Endothelial cell of hepatic sinusoid (primary cell): ENCODE measurements at regions not wholly inside any gene's neighbourhood (a gene's known extent, or its start where the extent isn't known, plus 50 kb on each side); places are given as distances from the start of the nearest gene placed in this dataset.
"Not testable (repeated sequence)": the region's sequence is repeated elsewhere in the genome, so short reads cannot be mapped to it uniquely, and the experiment has no call there.

Experiments used
- in situ Hi-C: cut with HindIII; loops from 2 replicates; pipeline ENCODE4 v1.10.0; 2017; ENCODE audit warnings: low sequenced_read_pairs

DNA sequence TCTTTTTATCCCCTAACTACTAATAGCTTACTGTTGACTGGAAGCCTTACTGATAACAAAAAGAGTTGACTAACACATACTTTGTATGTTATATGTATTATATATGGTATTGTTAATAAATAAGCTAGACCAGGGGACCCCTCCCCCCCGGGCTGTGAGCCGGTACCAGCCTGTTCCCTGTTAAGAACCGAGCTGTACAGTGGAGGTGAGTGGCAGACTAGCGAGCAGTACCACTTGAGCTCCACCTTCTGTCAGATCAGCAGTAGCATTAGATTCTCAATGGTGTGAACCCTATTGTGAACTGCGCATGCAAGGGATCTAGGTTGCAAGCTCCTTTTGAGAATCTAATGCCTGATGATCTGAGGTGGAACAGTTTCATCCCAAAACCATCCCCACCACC, 377.0 kb downstream of the IPMK start:
- in situ Hi-C loops: no loop called here

DNA sequence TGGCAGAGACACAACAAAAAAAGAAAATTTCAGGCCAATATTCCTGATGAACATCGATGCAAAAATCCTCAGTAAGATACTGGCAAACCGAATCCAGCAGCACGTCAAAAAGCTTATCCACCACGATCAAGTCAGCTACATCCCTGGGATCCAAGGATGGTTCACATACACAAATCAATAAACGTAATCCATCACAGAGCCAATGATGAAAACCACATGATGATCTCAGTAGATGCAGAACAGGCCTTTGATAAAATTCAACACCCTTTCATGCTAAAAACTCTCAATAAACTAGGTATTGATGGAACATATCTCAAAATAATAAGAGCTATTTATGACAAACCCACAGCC, 382.1 kb downstream of the IPMK start:
- in situ Hi-C loops: not testable (repeated sequence)

DNA sequence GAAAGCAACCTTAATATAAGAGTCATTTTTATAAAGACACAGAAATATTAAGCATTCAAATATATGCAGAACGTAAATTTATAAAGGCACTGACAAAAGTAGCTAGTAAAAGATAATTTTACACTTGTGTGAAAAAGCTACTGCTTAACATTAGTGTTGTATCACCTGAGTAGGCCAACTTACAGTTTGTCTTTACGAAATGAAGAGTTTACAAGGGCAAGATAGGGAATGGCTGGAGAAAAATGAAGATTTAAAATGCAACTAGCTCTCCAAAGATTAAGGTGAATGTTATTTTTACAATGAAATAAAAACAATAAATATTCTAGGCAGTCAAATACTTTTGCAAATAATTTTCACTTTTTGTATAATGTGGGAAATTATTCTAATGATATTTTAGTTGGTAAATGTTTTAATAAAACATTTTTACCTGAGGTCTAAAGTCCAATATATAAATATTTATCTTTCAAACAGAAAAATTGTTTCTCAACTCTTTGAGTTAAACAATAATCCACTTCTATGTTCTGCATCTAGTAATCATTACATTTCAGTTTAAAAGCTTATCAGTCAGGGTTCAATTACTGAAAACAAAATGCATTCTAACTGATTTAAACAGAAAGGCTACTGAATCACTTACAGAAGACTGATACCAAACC, 382.6 kb downstream of the IPMK start:
- in situ Hi-C loops: no loop called here

DNA sequence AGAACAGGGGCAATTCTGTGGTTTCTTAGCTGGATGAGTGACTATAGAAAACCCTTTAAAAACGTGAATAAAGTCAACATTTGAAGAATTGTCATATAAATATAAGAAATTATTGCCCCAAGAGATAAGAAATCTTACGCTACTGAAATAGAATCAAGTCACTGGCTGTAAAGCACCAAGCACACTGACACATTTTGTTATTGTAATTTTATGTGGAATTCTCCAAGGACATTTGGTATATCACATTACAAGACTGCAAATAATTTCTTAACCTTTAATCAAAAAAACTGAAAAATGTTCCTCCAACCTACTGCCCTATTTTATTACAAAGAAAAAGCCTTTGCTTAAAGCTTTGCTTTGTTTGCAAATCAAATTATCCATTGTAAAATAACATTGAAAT, 383.3 kb downstream of the IPMK start:
- in situ Hi-C loops: no loop called here

DNA sequence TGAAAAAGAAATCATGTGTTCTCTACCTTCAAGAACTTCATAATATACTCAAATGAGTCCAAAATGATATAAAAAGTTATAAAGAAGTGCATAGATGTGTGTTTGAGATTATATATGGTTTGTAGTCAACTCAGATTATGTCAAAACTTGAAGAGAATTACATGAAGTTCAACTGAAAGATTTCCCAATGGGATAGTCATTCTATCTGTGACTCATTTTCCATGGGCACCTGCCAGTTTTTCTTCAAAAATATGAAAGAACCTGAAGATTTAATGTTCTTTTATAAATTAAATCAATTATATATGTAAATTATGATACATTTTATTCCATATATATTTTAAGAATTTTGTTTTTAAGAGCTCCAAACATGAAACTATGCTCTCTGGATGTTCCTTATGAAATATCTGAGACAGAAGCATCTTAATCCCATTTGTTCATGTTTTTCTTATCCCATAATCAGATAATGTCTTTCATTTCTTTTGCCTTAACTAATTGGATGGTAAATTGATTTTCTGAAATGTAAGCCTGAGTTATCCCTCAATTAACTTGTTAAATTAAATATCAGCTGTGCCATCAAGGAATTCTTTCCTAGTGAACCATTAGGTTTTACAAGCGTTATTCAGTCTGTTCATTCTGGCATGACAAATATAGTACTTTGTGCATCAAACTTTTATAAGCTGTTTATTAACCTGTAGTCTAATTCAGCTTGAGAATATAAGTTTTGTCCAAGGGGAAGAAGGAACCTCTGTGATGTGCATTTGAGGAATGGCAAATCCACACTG, 387.1 kb downstream of the IPMK start:
- in situ Hi-C loops: no loop called here

DNA sequence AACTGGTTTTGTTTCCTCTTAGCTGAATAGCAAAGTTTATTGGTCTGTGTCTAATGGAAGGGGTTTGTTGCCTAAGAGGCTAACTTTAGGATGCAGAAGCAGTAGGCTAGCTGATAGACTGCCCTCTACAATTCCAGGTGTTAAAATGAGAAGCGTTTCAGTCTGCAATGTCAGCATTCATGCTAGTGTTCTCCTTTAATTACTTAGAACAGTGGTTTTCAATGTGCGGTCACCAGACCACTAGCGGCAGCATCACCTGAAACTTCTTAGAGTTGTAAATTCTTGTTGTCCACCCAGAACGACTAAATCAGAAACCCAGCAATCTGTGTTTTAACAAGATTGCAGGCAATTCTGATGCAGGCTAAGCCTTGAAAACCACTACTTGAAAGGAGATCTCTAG, 392.9 kb downstream of the IPMK start:
- in situ Hi-C loops: no loop called here

DNA sequence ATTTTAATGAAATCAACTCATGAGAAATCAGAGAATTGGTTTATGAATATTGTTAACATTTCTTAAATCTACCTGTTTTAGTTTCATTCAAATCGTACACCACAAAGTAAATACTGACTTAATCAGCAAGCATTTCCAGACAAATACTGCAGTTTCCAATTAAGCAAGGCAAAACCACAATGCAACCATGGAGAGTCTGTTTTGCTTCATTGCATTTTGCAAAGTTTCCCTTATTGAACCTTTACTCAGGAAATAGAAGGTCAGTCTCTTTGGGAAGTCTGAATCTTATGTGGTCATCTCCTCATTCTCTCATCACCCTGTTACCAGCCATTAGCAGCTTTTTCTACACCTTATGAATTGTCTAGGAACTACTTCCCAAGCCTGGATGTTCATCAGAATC, 400.5 kb downstream of the IPMK start:
- in situ Hi-C loops: loop anchor here (5.0 kb wide), 1 partner anchor 60 kb away; no protein-coding TSS in a partner anchor

DNA sequence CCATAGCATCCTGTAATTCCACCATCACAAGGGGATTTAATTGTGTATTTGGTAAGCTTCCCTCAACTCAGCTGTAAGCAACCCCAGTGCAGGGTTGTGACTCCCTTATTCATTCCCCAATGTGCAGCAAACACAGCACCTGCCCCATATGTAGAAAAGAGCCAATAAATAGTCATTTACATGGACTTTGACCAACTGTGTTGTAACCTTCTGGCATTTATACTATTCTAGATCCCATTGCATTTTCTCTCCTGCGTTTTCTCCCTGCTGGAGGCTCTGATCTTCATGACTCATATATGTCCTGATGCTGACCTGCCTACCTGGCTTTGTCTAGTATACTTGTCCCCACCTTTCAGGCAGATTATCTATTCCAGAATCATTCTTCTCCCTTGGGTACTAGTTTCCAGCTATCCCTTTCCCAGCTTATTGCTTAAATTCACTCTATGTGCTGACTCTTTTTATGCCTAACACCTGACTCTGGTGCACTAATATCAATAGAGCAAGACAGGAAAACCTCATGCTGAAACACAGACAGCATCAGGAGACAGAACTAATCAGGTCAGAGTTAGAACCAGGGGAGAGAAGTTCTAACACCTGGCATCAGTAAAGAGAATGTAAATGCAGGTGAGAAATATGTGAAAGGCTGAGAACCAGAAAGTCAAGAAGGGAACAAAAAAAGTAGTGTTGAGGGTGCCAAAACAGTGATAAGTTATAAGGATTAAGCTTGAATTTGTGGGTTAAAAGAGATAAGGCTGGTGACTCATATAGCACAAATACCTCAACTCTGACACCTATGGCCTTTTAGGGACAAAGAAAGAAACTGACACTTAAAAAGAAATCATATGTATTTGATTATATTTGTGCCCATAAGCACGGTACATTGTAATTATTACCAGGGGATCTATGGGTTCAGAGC, 402.7 kb downstream of the IPMK start:
- in situ Hi-C loops: loop anchor here (5.0 kb wide), 1 partner anchor 62 kb away; no protein-coding TSS in a partner anchor

DNA sequence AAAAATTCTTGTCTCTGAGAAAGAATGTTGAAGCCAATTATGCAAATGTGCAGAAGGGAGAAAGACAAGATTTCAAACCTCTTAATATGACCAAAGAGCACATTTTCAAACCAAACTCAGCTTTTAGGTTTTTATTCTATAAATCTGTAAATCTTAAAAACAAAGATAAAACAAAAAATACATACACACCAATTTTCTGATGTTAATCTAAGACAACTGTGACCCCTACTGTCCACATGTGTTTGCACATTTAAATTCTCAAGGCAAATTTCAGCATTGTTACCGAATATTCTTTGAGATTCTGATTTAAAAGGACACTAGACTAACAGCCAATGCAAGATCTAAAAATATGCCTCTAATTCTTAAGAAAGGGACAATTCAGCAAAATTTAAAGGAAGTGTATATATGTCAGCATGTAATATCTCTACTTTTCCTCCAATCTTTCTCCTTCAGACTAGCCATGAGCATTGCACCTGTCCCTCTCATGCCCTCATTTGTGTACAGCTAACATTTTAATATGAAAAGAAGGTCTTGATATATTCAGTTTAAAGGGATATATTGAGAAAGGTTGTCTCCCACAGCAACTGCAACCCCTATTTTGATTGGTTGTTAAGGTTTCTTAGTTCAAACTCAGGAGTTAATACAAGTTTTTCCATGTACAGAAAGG, 417.9 kb downstream of the IPMK start:
- in situ Hi-C loops: no loop called here

DNA sequence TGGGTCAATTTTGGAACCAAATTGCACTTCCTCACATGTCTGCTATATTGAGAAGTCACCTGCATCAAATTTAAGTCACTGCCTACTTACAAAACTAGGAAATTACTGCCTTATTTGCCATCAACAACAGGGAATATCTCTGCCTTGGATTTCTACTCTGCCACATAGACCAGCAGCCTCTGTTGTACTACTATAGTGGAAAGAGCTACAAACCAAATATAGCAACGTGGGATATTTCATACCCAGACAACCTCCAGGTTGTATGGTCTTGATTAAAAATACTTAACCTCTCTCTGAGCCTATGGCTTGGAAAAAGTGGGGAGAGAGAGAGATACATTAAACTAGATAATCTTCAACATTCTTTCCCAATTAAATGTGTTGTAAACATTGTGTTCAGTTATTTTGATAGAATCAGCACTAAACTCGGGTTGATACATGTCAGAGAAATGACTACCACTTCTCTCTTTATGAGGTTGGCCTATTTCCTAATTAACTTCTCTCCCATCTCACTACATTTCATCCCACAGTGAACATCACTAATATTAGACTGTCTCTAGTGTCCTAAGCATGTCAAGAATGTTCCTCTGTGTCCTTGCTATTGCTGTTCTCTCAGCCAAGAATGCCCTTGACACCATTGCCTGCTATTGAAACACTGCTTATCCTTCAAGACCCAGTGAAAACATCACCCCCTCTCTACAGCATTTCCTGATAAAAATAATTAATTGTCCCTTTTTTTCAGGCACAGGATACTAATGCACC, 421.2 kb downstream of the IPMK start:
- in situ Hi-C loops: no loop called here

DNA sequence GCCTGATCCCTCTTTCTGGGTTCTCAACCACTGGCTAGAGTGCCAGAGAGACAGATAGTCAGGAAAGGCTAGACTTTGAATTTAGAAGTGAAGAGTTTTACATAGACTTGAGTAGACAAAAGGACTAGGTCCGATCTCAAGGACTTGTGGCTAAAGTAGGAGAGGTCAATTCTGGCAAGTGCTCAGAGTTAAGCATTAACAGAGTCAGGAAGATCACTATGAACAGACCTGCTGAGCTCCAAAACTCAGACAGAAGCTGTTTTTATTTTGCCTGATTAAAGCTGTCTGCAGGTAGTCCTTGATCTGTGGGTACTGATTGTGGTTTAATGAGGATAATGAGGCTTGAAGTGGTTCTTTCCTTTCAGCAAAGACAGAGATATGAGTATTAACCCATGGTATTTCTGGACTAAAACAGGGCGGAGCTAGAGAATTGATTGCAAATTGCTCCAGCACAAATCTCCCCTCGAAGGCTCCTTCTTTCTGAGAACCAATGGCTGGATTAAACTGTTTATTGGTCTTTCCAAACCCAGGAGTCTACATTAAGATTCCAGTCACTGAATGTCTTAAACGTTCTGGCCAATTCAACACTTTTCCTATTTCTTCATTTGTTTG, 423.2 kb downstream of the IPMK start:
- in situ Hi-C loops: no loop called here

DNA sequence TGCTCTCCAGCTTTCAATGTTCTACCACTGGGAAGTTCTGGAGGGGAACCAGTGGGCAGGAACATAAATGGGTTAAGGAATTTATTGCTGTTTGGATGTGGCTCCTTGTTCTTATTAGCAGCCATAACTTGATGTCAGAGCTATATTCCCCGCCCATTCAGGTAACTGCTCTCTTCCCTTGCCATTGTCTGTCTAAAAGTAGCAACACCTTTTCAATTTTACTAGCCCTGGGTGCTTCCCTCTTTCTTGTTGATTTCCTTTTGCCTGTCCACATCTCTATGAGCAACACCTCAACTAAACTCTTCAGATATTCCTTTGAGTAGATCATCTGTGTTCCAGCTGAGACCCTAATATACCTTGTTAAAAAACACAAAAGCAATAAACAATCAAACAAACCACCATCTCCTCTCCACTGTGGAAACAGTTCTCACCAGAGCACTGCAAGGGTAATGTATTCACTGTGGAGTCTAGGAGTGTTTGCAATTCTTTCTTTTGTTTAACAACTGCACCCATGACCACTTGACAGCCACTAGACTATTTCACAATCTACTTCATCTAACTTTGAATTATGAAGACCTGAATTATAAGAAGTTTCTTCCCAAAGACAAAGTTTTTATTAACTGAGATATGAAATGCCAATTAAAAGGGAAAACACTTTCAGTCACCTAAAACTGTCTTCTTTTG, 436.7 kb downstream of the IPMK start:
- in situ Hi-C loops: no loop called here

DNA sequence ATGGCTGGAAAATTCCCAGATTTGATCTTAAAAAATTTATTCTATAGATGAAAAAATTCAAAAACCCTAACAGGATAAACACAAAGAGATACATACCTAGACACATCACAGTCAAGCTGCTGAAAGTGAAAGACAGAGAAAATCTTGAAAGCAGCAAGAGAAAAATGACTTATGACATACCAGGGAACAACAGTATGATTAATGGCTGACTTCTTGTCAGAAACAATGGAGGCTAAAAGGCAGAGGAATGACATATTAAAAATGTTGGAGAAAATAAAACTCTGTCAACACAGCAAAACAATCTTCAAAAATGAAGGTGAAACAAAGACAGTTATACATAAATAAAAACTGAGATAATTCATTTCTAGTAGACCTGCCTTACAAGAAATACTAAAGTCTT, 442.7 kb downstream of the IPMK start:
- in situ Hi-C loops: no loop called here

DNA sequence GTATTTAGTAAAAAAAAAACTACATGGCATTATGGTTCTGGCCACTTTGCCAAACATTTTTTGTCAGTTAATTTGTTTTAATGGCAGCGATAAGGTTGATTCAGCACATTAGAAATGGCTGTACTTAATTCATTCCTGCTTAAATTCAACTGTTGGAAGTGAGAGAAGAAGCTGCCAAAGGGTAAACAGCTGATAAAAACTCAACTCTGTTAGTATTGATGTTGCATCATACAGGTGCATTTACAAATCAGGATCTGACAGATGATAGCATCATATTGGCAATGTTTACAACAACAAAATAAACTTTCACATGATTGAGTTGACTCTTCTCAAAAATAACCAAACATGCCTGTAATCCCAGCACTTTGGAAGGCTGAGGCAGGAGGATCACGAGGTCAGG, 444.3 kb downstream of the IPMK start:
- in situ Hi-C loops: no loop called here

DNA sequence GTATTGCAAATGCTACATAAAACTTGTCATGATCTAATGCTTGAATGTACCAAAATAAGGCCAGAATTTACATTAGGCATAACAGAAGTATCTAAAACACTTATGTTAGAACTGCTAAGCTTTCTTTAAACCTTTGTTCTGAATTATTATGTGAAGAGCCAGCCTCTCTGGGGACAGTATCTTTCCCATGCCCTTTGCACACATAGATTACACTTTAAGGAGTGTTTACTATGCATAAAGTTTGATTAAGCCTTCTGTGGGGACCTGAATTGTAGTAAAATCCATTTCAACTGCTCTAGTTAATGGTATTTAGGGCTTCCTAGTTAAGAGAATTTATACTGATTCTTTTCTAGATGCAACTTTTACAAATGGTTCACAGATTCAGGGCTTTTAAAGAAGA, 444.7 kb downstream of the IPMK start:
- in situ Hi-C loops: no loop called here

DNA sequence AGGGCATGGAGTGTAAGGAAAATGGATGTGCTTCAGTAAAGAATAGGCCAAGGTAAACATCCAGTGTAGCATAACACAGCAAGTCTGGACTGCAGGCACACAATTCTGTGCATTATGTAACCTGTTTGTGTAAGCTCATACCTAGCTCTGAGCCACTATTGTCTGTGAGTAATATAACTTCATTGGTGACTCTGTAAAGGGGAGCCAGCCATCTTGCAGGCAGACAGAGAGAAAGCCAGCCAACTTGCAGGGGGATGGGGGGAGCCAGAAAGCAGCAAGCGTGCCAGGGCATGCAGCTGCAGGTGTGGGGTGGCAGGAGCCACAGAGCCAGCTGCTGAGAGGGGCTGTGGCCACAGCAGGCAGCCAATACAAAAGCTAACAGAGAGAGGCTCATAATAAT, 449.2 kb downstream of the IPMK start:
- in situ Hi-C loops: no loop called here

DNA sequence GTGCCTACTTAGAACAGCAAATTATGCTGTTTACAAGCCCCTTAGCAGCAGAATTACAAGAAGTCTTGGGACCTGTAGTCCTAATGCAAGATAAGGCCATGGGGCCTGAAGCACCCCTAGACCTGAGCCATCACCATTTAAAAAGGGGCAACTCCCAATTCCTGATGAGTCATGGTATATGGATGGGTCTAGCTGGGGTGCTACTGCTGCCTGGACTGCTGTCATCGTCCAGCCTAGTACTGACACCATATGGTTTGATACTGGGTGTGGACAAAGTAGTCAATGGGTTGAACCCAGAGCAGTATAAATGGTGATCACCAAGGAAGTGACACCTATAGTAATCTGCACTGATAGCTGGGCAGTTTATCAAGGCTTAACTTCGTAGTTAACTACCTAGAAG, 450.0 kb downstream of the IPMK start:
- in situ Hi-C loops: no loop called here

DNA sequence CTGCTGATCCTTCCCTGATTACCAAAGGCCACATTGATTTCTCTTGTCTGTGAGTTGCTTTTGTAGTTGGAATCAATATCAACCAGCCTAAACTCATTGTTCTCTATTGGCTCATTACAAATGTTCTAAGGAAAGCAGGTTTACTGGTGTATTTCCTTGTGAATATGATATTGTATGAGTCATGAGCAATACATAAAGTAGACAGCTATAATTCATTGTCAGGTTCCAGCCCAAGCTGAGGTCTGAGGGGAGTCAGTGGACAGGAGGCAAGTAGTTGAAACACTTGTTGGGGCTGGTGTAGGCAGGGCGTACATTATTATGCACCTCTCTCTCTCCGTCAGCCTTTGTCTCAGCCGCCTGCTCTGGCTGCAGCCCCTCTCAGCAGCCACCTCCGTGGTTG, 451.7 kb downstream of the IPMK start:
- in situ Hi-C loops: no loop called here

DNA sequence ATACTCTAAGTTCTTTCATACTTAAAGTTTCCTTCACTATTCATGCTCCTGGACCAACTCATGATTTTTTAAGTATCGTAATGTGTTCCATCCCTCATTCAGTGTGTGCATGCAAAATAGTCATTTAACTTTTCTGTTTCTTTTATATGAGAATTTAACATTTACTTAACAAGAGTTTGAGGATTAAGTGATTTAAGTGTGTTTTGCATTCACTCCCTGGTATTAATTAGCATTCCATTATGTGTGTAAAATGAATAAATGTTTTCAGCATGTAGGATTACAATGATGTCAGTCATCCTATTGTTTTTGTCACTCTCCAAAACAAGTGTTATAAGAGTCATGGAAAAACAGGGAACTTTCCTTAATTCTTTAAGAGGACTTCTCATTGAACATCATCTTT, 457.7 kb downstream of the IPMK start:
- in situ Hi-C loops: no loop called here
